SU-DHL-6 (cell line): ENCODE measurements at regions not wholly inside any gene's neighbourhood (a gene's known extent, or its start where the extent isn't known, plus 50 kb on each side); places are given as distances from the start of the nearest gene placed in this dataset.

Experiments
- EZH2phosphoT487 ChIP-seq: fragments of 200-600 bp; sonication (generic), shearing (Covaris generic); conservative IDR thresholded peaks from 2 replicates; pipeline ENCODE4 v1.6.1; 2018; ENCODE audit warnings: mild to moderate bottlenecking, antibody characterized with exemption, low read length, moderate library complexity, mixed read lengths
- TF ChIP-seq, protein P1 (sequence below): fragments of 200-600 bp; sonication (generic); IDR thresholded peaks from one replicate; pipeline ENCODE4 v1.5.1; 2017; ENCODE audit warnings: antibody characterized with exemption, mild to moderate bottlenecking, low read length, moderate library complexity; ENCODE audit not compliant: insufficient read depth, poor library complexity, severe bottlenecking

DNA sequence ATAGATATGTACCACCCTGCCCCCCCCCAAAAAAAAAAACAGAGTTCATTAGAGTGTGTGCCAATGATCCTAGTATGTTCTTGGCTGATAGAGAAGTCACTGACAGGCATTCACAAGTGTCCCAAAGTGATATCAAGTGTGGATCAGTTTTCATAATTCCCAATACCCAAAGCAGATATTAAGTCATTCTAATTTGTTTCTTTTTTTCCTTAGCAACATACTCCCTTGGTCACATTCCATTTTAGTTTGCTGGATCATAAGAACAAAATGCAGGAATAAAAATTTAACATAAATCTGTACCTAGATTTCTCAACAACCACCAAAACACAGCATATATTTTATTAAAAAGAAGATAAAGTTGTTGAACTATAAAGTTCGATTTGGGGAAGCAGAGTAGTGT, 129.8 kb upstream of the PALMD start:
- TF ChIP-seq, protein P1, sequence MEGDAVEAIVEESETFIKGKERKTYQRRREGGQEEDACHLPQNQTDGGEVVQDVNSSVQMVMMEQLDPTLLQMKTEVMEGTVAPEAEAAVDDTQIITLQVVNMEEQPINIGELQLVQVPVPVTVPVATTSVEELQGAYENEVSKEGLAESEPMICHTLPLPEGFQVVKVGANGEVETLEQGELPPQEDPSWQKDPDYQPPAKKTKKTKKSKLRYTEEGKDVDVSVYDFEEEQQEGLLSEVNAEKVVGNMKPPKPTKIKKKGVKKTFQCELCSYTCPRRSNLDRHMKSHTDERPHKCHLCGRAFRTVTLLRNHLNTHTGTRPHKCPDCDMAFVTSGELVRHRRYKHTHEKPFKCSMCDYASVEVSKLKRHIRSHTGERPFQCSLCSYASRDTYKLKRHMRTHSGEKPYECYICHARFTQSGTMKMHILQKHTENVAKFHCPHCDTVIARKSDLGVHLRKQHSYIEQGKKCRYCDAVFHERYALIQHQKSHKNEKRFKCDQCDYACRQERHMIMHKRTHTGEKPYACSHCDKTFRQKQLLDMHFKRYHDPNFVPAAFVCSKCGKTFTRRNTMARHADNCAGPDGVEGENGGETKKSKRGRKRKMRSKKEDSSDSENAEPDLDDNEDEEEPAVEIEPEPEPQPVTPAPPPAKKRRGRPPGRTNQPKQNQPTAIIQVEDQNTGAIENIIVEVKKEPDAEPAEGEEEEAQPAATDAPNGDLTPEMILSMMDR: no peak
- no peak for TF ChIP-seq EZH2phosphoT487
